ENCODE measurements at regions not wholly inside any gene's neighbourhood (a gene's known extent, or its start where the extent isn't known, plus 50 kb on each side); places are given as distances from the start of the nearest gene placed in this dataset.

GRCh38 chr10:123555616-123556015 is 110.5 kb upstream of the GPR26 start:
- TF ChIP-seq POLR2AphosphoS5 (IDR thresholded peaks at IDR 0.05; ENCODE audit: insufficient read depth, low read depth, low read length) (no peak), CTCF (IDR thresholded peaks at IDR 0.05; ENCODE audit: extremely low read depth in 1 of 2, insufficient read depth in 1 of 2, low read depth in 1 of 2, low read length in 2 of 2) (no peak), POLR2A (IDR thresholded peaks at IDR 0.05; ENCODE audit: low read depth, low read length) (no peak), EZH2 (IDR thresholded peaks at IDR 0.05; ENCODE audit: borderline replicate concordance, low read depth, low read length, severe bottlenecking) (no peak), MYC (IDR thresholded peaks at IDR 0.05; ENCODE audit: low read depth, low read length) (no peak), JUN (IDR thresholded peaks at IDR 0.05; ENCODE audit: borderline replicate concordance, insufficient read depth, insufficient read length, low read depth) (no peak)
- TF ChIP-seq, protein P1, sequence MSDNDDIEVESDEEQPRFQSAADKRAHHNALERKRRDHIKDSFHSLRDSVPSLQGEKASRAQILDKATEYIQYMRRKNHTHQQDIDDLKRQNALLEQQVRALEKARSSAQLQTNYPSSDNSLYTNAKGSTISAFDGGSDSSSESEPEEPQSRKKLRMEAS (IDR thresholded peaks at IDR 0.05; ENCODE audit: insufficient read depth, insufficient read length), result no peak
